Thymus (tissue), 11 donors: ENCODE measurements at regions not wholly inside any gene's neighbourhood (a gene's known extent, or its start where the extent isn't known, plus 50 kb on each side); places are given as distances from the start of the nearest gene placed in this dataset.
"Not testable (repeated sequence)": the region's sequence is repeated elsewhere in the genome, so short reads cannot be mapped to it uniquely, and the experiment has no call there.

Experiments used
- DNase-seq, 9 donors: peaks; one replicate each; pipeline ENCODE4 v3.0.0-alpha.2; 2013; ENCODE audit warnings: low spot score in 9 of 9, low read depth in 6 of 9, missing footprints in 1 of 9
- H3K27ac ChIP-seq, 2 donors: one replicate each; pipeline ENCODE4 v1.5.1; 2013; ENCODE audit warnings: control low read depth in 1 of 2, low read depth in 1 of 2, low read length in 1 of 2, mild to moderate bottlenecking in 1 of 2, moderate library complexity in 1 of 2
- H3K27me3 ChIP-seq, 2 donors: one replicate each; pipeline ENCODE4 v1.5.1; 2013; ENCODE audit warnings: low read length in 1 of 2; ENCODE audit not compliant: control insufficient read depth in 2 of 2, insufficient read depth in 1 of 2
- H3K36me3 ChIP-seq, 2 donors: one replicate each; pipeline ENCODE4 v1.5.1; 2013; ENCODE audit warnings: low read length in 1 of 2, mild to moderate bottlenecking in 1 of 2, moderate library complexity in 1 of 2; ENCODE audit not compliant: control insufficient read depth in 2 of 2, insufficient read depth in 2 of 2
- H3K4me1 ChIP-seq, 2 donors: one replicate each; pipeline ENCODE4 v1.5.1; 2013; ENCODE audit warnings: low read length in 2 of 2; ENCODE audit not compliant: control insufficient read depth in 2 of 2, insufficient read depth in 2 of 2
- H3K4me3 ChIP-seq, 2 donors: one replicate each; pipeline ENCODE4 v1.5.1; 2013; ENCODE audit warnings: low read length in 2 of 2, control low read depth in 1 of 2, mild to moderate bottlenecking in 1 of 2
- H3K9me3 ChIP-seq, 2 donors: one replicate each; pipeline ENCODE4 v1.5.1; 2013; ENCODE audit warnings: low read length in 1 of 2, mild to moderate bottlenecking in 1 of 2; ENCODE audit not compliant: control insufficient read depth in 2 of 2, insufficient read depth in 1 of 2
- WGBS: extraction: QIAGEN DNeasy Blood & Tissue Kit; methylation state at CpG from one replicate; pipeline ENCODE4 v1.1.7; 2013; 5-methylcytosine and 5-hydroxymethylcytosine counted together
- donor health status: healthy.

- H3K36me3 ChIP-seq, H3K9me3 ChIP-seq, DNase-seq, H3K4me3 ChIP-seq, H3K4me1 ChIP-seq, H3K27ac ChIP-seq, H3K27me3 ChIP-seq: not testable (repeated sequence)
- WGBS, result 91% methylated on average over 2 of the region's 2 CpGs
Observed at GRCh38 chr13:78117070-78117469, 198.4 kb upstream of the EDNRB start.

GRCh38 chr13:78105656-78106055, 187.0 kb upstream of the EDNRB start:
- H3K27ac ChIP-seq, result no peak overlapping the region

GRCh38 chr13:78103936-78104335, 185.3 kb upstream of the EDNRB start:
- H3K9me3 ChIP-seq, result no peaks in the 10 kb centered on the region
- no peaks in the 10 kb centered on the region for H3K36me3 ChIP-seq
- 93% methylated on average over 2 of the region's 2 CpGs for WGBS
- H3K4me3 ChIP-seq, result no peak overlapping the region
- no peak for DNase-seq
- no peak overlapping the region for H3K27ac ChIP-seq
- H3K4me1 ChIP-seq, result no peaks in the 10 kb centered on the region
- no peaks in the 10 kb centered on the region for H3K27me3 ChIP-seq

More at GRCh38 chr13:78105656-78106055, 187.0 kb upstream of the EDNRB start:
- no peak overlapping the region for H3K4me3 ChIP-seq
- H3K27me3 ChIP-seq, result no peaks in the 10 kb centered on the region
- no peak for DNase-seq
- no peaks in the 10 kb centered on the region for H3K4me1 ChIP-seq
- H3K9me3 ChIP-seq, result no peaks in the 10 kb centered on the region
- H3K36me3 ChIP-seq, result no peaks in the 10 kb centered on the region

DNA sequence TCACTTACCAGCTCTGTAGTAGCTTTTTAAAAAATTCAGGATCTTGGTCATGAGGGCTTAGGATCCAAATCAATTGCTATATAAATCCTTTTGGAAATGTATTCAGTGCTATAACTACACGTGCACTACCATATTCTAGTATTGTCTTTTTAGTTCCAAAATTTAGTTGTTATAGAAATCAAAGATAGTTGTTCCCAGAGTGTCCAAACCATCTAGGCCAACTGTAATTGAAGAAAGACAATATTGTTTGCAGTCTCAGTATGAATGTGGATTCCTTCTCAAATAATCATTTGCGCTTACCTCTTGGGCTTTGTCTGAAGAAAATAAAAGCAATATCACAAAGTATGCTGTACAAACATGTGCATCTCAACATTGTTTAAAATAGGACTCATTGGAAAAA, 184.1 kb upstream of the EDNRB start:
- Histone ChIP-seq H3K27me3 (no peaks in the 10 kb centered on the region), H3K4me1 (no peaks in the 10 kb centered on the region), H3K4me3 (no peak overlapping the region), H3K9me3 (no peaks in the 10 kb centered on the region), H3K36me3 (no peaks in the 10 kb centered on the region), H3K27ac (no peak overlapping the region)
- no peak for DNase-seq
- 95% methylated on average over 2 of the region's 2 CpGs for WGBS

DNA sequence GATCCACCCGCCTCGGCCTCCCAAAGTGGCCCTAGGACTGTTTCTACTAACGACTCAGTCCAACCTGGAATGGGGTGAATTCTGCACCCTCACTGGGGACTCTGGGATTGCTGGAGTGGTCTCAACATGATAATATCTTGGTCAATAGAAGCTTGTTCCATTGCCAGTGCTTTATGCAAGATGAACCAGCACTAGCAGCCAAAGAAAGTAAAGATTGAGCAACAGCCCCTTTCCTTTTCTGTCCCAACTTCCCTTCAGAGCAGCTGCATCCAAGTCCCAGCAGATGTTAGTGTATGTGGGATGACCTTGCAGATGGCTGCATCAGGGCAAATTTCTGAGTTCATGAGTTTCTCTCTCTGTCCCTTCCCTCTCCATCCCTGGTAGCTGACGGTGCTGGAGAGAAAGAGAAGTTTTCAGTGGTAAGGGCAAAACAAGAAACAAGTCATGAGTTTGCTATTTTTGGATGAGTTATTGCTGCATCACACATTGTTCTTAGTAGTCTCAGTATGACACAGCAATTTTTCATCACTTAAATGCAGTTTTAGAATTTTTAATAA, 183.6 kb upstream of the EDNRB start:
- Histone ChIP-seq H3K4me3 (no peak overlapping the region), H3K27ac (no peak overlapping the region), H3K36me3 (no peaks in the 10 kb centered on the region), H3K4me1 (no peaks in the 10 kb centered on the region), H3K9me3 (no peaks in the 10 kb centered on the region), H3K27me3 (no peaks in the 10 kb centered on the region)
- WGBS, result 78% methylated on average over 4 of the region's 4 CpGs
- DNase-seq, result no peak

DNA sequence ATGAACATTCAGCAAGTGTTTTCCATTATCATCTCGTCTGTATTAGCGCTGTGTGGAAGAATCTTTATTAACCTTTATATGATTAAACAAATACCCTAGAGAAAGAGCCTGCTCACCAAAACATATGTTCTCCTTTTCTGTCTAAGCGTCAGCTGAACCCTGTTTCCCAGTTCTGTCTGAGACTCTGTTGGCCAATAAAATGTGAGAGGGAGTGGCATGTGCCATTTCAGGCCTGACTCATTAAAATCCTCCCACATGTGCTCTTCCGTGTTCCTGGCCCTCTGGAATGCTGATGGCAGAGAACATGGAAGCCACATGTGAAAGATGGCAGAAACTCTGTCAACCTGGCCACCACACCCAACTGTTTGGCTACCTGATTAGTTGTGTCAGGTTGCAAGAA, 181.9 kb upstream of the EDNRB start:
- 93% methylated on average over 4 of the region's 4 CpGs for WGBS
- Histone ChIP-seq H3K27me3 (no peaks in the 10 kb centered on the region), H3K9me3 (no peaks in the 10 kb centered on the region), H3K4me1 (no peaks in the 10 kb centered on the region), H3K4me3 (no peak overlapping the region), H3K36me3 (no peaks in the 10 kb centered on the region), H3K27ac (no peak overlapping the region)
- no peak for DNase-seq

DNA sequence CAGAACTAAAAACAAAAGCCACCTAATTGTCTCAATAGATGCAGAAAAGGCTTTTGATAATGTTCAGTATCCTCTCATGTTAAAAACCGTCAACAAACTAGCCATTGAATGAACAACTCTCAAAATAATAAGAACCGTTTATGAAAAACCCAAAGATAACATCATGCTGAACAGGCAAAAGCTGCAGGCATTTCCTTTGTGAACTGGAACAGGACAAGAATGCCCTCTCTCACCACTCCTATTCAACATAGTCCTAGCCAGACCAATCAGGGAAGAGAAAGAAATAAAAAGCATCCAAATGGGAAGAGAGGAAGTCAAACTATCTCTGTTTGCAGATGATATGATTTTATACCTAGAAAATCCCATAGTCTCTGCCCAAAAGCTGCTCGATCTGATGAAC, 179.6 kb upstream of the EDNRB start:
- Histone ChIP-seq H3K27ac (no peak overlapping the region), H3K9me3 (no peaks in the 10 kb centered on the region)
- WGBS, result 59% methylated on average over 3 of the region's 3 CpGs

DNA sequence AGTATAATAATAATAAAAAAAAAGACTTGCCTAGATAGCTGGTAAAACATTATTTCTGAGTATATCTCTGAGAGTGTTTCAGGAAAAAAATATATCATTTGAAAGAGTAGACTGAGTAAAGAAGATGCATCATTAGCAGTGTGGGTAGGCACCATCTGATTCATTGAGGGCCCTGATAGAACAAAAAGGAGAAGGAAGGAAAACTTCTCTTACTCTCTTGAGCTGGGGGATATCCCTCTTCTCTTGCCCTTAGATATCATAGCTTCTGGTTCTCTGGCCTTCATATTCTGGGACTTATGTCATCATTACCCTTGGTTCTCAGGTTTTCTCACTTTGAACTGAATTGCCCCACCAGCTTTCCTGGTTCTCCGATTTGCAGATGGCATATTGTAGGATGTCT, 177.6 kb upstream of the EDNRB start:
- no peaks in the 10 kb centered on the region for H3K27me3 ChIP-seq
- no peak overlapping the region for H3K27ac ChIP-seq
- DNase-seq, result no peak
- H3K4me1 ChIP-seq, result no peaks in the 10 kb centered on the region
- no peak overlapping the region for H3K4me3 ChIP-seq
- 97% methylated on average over 1 of the region's 1 CpG for WGBS
- no peaks in the 10 kb centered on the region for H3K36me3 ChIP-seq
- H3K9me3 ChIP-seq, result no peaks in the 10 kb centered on the region

More for the DNA sequence above, 179.6 kb upstream of the EDNRB start:
- no peak overlapping the region for H3K4me3 ChIP-seq
- no peaks in the 10 kb centered on the region for H3K4me1 ChIP-seq
- DNase-seq, result no peak
- H3K36me3 ChIP-seq, result no peaks in the 10 kb centered on the region
- H3K27me3 ChIP-seq, result no peaks in the 10 kb centered on the region

GRCh38 chr13:78087966-78088678, 169.5 kb upstream of the EDNRB start:
- Histone ChIP-seq H3K27me3 (no peaks in the 10 kb centered on the region), H3K4me3 (no peak overlapping the region), H3K36me3 (no peaks in the 10 kb centered on the region), H3K9me3 (no peaks in the 10 kb centered on the region), H3K4me1 (no peaks in the 10 kb centered on the region), H3K27ac (no peak overlapping the region)
- 97% methylated on average over 4 of the region's 4 CpGs for WGBS
- DNase-seq, result no peak
